Fibroblast of lung (primary cell): ENCODE measurements at regions not wholly inside any gene's neighbourhood (a gene's known extent, or its start where the extent isn't known, plus 50 kb on each side); places are given as distances from the start of the nearest gene placed in this dataset.

Source experiments
- DNase-seq, 2 donors: peaks; one replicate each; pipeline versions ENCODE4 v3.0.0 to v3.0.0-alpha.2; 2010; ENCODE audit warnings: low read depth in 2 of 2
- H2AFZ ChIP-seq: 2 replicates; pipeline ENCODE4 v1.5.1; 2012; ENCODE audit warnings: low read length, control low read depth, inconsistent platforms
- H3K27ac ChIP-seq: 2 replicates; pipeline ENCODE4 v1.5.1; 2011; ENCODE audit warnings: low read length, control low read depth; ENCODE audit not compliant: insufficient read depth
- H3K27me3 ChIP-seq: 2 replicates; pipeline ENCODE4 v1.5.1; 2011; ENCODE audit warnings: mild to moderate bottlenecking, low read length; ENCODE audit not compliant: control insufficient read depth, insufficient read depth
- H3K36me3 ChIP-seq: 2 replicates; pipeline ENCODE4 v1.5.1; 2011; ENCODE audit warnings: low read length; ENCODE audit not compliant: control insufficient read depth, insufficient read depth
- H3K4me1 ChIP-seq: 2 replicates; pipeline ENCODE4 v1.5.1; 2011; ENCODE audit warnings: low read length; ENCODE audit not compliant: control insufficient read depth, insufficient read depth; ENCODE audit errors: extremely low read depth
- H3K4me2 ChIP-seq: 2 replicates; pipeline ENCODE4 v1.5.1; 2011; ENCODE audit warnings: low read length, control low read depth; ENCODE audit not compliant: insufficient read depth; ENCODE audit errors: extremely low read depth
- H3K4me3 ChIP-seq, 4 experiments: fragments of 200-600 bp in 1 of 4; sonication (generic) in 1 of 4; replicated peaks in 1 of 4; 2 replicates each; pipeline ENCODE4 v1.5.1; 2011 to 2016; ENCODE audit warnings: low read length in 4 of 4, low read depth in 3 of 4, mild to moderate bottlenecking in 3 of 4, control low read depth in 2 of 4, inconsistent platforms in 1 of 4, mixed read lengths in 1 of 4; ENCODE audit not compliant: insufficient read depth in 1 of 4; ENCODE audit errors: control extremely low read depth in 1 of 4
- H3K79me2 ChIP-seq: 2 replicates; pipeline ENCODE4 v1.5.1; 2012; ENCODE audit warnings: mild to moderate bottlenecking, low read length, inconsistent platforms; ENCODE audit not compliant: control insufficient read depth, insufficient read depth
- H3K9ac ChIP-seq: 2 replicates; pipeline ENCODE4 v1.5.1; 2011; ENCODE audit warnings: mild to moderate bottlenecking, low read length, control low read depth; ENCODE audit not compliant: insufficient read depth
- H3K9me3 ChIP-seq: 2 replicates; pipeline ENCODE4 v1.5.1; 2012; ENCODE audit warnings: low read depth, low read length; ENCODE audit not compliant: control insufficient read depth, insufficient read depth
- H4K20me1 ChIP-seq: 2 replicates; pipeline ENCODE4 v1.5.1; 2011; ENCODE audit warnings: low read length; ENCODE audit not compliant: control insufficient read depth, insufficient read depth; ENCODE audit errors: extremely low read depth
- CTCF ChIP-seq, 2 donors: IDR thresholded peaks in 1 of 2; conservative IDR thresholded peaks in 1 of 2; 1 replicate in 1 of 2; 2 replicates in 1 of 2; pipeline ENCODE4 v1.5.1; 2011 to 2012; ENCODE audit warnings: low read length in 2 of 2, control low read depth in 1 of 2, inconsistent platforms in 1 of 2, low read depth in 1 of 2, mild to moderate bottlenecking in 1 of 2
- EZH2 ChIP-seq: IDR thresholded peaks from 2 replicates; pipeline ENCODE4 v1.5.1; 2012; ENCODE audit warnings: low read length, control low read depth, mild to moderate bottlenecking; ENCODE audit errors: missing control alignments

GRCh38 chr3:74862476-74862875, 248.0 kb upstream of the CNTN3 start:
- Histone ChIP-seq H3K4me3 (no peak overlapping the region), H3K27ac (no peak overlapping the region), H3K79me2 (no peaks in the 10 kb centered on the region), H3K27me3 (no peaks in the 10 kb centered on the region), H4K20me1 (no peaks in the 10 kb centered on the region), H2AFZ (no peak overlapping the region), H3K4me2 (no peak overlapping the region), H3K4me1 (no peaks in the 10 kb centered on the region), H3K9me3 (no peaks in the 10 kb centered on the region), H3K36me3 (no peaks in the 10 kb centered on the region), H3K9ac (no peak overlapping the region)
- DNase-seq: peak in 1 of 2 donors; percentile 25
- TF ChIP-seq EZH2: no peak
- TF ChIP-seq CTCF (conservative IDR thresholded peaks at IDR 0.05 in 1 of 2, IDR thresholded peaks at IDR 0.05 in 1 of 2; ENCODE audit: low read depth in 1 of 2, low read length in 2 of 2): no peak

GRCh38 chr3:74861211-74861610, 246.8 kb upstream of the CNTN3 start:
- H3K36me3 ChIP-seq: no peaks in the 10 kb centered on the region
- H2AFZ ChIP-seq: no peak overlapping the region
- no peak overlapping the region for H3K9ac ChIP-seq
- no peaks in the 10 kb centered on the region for H3K9me3 ChIP-seq
- no peaks in the 10 kb centered on the region for H3K27me3 ChIP-seq
- H3K4me2 ChIP-seq: no peak overlapping the region
- no peak for DNase-seq
- no peak overlapping the region for H3K27ac ChIP-seq
- no peak overlapping the region for H3K4me3 ChIP-seq
- H4K20me1 ChIP-seq: no peaks in the 10 kb centered on the region
- TF ChIP-seq CTCF (conservative IDR thresholded peaks at IDR 0.05 in 1 of 2, IDR thresholded peaks at IDR 0.05 in 1 of 2; ENCODE audit: low read depth in 1 of 2, low read length in 2 of 2): no peak
- TF ChIP-seq EZH2: no peak
- H3K4me1 ChIP-seq: no peaks in the 10 kb centered on the region
- no peaks in the 10 kb centered on the region for H3K79me2 ChIP-seq

GRCh38 chr3:74858086-74858485, 243.6 kb upstream of the CNTN3 start:
- Histone ChIP-seq H3K4me2 (no peak overlapping the region), H3K36me3 (no peaks in the 10 kb centered on the region), H3K27ac (no peak overlapping the region), H4K20me1 (no peaks in the 10 kb centered on the region), H3K79me2 (no peaks in the 10 kb centered on the region), H3K9ac (no peak overlapping the region), H3K9me3 (no peaks in the 10 kb centered on the region), H2AFZ (no peak overlapping the region), H3K27me3 (no peaks in the 10 kb centered on the region), H3K4me3 (no peak overlapping the region), H3K4me1 (no peaks in the 10 kb centered on the region)
- no peak for DNase-seq
- TF ChIP-seq EZH2 (no peak), CTCF (conservative IDR thresholded peaks at IDR 0.05 in 1 of 2, IDR thresholded peaks at IDR 0.05 in 1 of 2; ENCODE audit: low read depth in 1 of 2, low read length in 2 of 2) (no peak)
